HG03039 (cell line): ENCODE measurements at regions not wholly inside any gene's neighbourhood (a gene's known extent, or its start where the extent isn't known, plus 50 kb on each side); places are given as distances from the start of the nearest gene placed in this dataset.
"Not testable (repeated sequence)": the region's sequence is repeated elsewhere in the genome, so short reads cannot be mapped to it uniquely, and the experiment has no call there.

Experiments used
- ATAC-seq: cut with Tn5 transposase; IDR thresholded peaks from one replicate; pipeline ENCODE4 v1.9.1; 2021; ENCODE audit warnings: mild to moderate bottlenecking, moderate library complexity; ENCODE audit not compliant: unreplicated experiment

DNA sequence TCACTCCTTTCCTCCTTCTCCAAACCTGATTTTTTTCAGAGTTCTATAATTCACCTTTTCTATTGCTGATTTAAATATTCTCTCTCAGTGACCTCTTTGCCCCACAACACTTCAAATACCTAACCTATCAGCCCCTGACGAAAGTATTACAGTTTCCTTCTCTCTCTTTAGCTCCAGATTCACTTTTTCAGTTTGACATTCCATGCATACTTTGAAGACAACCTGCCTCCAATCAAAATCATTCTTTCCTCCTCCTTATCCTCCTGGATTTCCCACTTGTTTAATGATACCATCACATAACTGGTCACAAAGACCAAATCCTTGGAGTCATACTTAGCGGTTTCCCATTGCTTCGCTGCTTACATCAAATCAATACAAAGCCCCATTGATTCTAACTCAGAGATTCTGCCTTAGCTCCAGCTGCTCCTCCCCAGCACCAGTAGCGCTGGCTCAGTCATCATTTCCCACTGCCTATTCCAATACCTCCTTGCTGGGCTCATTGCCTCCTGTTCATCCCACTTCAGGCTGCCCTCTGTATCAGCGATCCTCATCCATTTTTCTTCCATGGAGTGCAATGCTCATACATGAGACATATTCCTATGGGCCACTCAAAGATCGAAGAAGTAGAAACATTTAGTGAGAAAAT, 240.1 kb downstream of the ZNF92 start:
- ATAC-seq, result not testable (repeated sequence)

DNA sequence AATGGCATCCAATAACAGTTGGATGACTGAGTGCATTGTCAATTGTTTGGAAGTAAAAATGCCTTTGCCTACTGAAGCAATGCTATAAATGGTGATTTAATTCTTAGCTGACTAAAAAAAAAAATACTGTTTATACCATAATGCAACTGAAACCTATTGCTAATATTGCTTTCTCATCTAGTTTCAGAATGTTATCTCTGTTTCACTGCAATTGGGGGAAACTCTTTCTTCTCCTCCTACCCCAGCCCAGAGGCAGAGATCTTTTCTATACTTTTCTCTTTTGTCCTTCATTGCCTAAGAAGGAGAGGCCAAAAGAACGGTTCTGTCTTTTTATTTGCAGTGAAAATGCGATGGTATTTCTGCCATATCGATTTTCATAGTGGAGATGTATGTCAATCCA, 242.5 kb downstream of the ZNF92 start:
- not testable (repeated sequence) for ATAC-seq

DNA sequence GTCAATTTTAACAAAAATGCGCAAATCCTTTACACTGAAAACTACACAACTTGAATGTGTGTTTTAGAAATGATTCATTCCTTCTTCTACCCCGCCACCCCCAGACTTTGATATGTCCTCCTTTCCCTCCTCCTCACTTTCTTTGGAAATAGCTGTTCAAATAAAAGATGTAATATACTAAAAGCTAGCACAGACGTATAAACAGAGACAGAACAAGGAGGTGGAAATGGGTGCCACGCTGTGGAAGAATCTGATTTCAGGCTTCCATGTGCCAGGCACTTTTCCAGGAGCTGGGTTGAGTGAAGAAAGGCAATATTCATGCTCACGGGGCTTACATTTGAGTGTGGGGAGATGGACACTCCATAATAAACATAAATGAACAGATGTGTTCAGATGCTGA, 246.6 kb downstream of the ZNF92 start:
- not testable (repeated sequence) for ATAC-seq

DNA sequence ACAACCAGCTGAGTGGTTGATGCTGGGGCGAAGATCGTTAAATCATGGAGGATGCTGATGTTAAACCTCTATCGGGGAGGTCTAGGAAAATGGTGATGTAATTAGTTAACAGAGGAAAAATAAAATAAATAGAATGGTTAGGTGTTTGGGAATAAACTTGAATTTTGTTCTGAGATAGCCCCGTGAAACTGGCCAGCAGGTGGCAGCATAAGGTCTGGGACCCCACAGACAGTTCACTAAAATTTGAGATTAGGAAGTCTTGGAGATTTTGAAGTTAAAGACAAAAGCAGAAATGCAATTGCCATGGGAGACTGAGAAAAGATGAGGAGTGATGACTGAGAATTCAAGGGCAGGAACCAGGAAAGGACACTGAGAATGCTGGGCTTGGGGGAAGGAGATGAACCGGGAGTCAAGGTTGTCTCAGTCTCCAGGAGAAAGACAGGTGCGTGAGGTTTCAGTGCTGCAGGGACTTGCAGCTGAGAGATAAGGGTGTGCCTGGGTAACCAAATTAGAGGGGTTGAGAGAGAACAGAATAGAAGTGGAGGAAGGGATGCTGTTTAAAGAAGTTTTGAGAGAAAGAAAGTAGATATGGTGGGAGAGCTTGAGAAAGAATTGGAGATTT, 248.0 kb downstream of the ZNF92 start:
- not testable (repeated sequence) for ATAC-seq

DNA sequence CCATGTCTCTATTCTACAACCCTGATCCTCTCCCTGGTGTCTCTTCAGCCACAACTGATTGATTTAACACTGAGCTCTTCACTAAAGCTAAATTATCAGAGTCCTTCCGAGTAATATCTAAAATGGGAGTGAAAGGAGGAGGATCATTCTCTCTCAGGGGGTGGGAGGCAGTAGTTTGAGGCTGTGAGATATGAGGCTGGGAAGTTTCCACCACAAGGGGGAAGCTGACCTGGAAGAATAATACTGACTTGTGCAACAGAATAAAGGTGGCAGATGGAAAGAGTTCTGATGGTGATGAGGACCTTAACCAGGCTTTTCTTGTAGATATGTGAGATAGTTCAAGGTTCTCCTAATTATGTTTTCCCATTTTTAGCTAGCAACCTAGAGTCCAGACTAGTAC, 241.6 kb upstream of the VKORC1L1 start:
- ATAC-seq, result not testable (repeated sequence)

DNA sequence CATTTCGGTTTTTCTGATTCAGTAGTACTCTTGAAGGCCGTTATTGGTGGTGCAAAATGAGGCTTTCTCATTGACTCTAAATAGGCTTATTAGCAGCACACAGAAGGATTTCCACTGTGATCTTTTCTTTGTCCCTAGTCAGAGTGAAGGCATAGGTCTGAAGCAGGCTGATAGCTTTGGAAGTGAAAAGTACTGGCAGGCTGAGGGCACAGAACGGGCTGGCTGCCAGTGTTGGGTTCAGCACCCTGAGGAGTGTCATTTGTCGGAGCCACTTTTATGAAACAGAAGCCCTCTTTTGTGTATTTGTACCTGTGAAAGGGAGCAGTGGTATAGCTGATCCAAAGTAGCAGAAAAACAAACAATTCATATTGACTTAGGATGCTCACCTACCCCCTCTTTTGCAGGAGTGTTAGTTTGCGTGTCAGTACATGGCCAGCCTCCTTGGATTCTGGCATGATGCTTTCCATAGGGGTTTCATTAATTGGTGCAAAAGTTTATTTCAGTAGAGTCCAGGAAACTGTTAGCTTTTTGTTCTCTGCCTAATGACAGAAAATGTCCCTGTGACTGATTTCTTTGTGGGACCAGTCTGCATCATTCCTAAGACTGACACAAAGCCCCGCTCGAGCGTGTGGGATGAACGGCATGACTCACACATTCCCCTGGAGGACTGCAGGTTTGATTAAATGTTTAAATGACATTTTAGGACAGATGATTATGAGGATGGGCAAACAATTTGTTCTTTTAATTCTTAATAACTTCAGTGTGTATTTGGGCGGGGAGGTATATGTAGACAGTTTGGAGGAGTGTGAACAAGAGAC, 239.1 kb upstream of the VKORC1L1 start:
- not testable (repeated sequence) for ATAC-seq

DNA sequence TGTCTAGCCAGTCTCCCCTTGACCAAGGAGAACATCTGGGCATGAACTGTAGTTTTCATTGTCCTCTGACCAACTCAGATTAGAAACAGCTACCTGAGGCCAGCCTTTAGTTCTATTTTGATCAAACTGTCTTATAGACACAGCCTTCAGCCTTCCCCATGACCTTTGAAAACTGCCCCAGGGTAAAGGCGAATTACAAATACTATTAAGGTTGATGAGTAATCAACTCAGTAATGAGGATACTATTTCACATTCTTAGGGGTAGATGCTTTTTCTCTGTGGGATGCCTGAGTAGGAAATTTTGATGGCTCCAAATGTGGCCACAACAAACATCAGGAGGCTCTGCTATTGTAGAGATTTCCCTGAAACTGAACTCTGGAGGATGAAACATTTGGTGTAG, 234.0 kb upstream of the VKORC1L1 start:
- not testable (repeated sequence) for ATAC-seq

DNA sequence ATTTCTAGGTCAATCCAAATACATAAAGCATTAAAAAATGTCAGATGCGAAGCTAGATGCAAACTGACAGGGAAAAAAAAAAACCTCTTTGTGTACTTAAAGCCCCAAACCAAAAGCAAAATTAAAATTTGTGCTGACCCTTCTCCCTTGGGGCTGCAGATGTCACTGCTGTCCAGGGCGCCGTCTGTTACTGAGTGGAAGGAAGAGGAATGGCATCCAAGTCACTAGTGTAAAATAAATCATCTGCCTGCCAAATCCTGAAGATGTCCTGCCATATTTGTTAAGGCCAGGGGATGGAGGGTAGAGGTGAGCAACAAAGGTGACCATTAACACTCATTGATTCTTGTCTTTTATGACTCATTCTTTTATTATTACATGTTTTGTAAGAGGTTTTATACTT, 233.2 kb upstream of the VKORC1L1 start:
- not testable (repeated sequence) for ATAC-seq

DNA sequence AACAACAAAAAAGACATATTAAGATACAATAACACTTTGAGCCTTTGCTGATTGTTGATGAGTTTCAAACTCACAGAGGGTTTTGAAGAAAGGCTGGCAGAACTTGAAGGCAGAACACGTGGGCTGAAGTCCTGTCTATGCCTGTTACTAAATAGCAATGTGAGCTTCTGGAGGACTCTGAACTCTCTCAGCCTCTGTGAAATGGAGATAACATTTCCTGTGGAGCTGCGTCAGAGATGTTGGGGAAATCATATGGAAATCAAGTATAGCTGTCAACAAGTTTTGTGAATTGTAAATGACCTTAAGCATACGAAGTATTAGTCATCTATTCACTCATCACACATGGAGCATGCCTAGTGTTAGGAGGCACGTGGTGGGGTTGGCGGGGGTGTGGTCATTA, 229.4 kb upstream of the VKORC1L1 start:
- not testable (repeated sequence) for ATAC-seq

DNA sequence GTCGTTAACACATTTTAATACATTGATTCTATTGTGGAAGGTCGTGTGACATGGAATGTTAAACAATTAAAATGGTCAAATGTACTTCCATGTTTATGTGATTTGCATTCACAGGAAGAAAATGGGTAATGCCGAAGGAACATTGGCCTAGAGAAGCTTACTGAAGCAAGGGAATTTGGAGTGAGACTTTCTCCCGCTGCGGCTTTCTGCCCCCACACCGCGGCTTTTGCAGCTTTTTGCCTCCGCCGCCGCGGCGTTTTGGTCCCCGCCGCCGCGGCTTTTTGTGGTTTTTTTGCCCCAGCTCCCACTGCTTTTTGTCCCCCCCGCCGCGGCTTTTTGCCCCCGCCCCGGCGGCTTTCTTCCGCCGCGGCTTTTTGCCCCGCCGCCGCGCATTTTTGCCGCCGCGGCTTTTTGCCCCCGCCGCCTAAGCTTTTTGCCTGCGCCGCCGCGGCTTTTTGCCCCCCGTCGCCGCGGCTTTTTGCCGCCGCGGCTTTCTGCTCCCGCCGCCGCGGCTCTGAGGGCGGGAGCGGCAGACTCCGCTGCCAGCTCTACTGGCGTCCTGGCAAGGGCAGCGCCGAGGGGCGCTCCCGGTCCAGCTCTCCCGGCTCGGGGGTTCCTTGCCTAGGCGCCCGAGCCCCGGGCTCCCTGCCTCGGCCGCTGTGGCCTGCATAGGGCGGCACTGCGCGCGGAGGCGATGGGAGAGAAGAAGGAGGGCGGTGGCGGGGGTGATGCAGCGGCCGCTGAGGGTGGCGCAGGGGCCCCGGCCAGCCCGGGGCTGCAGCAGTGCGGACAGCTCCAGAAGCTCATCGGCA, 225.5 kb upstream of the VKORC1L1 start:
- ATAC-seq, result not testable (repeated sequence)

DNA sequence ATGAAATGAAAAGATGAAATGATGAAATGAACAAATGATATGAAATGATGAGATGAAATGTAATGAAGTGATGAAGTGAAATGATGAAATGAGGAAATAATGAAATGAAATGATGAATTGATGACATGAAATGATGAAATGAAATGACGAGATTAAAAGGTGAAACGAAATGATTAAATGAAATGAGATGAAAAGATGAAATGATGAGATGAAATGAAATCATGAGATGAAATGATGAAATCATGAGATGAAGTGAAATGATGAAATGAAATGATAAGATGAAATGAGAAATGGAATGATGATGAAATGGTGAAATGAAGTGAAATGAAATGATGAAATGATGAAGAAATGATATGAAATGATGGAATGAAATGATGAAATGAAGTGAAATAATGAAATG, 221.7 kb upstream of the VKORC1L1 start:
- ATAC-seq, result not testable (repeated sequence)

DNA sequence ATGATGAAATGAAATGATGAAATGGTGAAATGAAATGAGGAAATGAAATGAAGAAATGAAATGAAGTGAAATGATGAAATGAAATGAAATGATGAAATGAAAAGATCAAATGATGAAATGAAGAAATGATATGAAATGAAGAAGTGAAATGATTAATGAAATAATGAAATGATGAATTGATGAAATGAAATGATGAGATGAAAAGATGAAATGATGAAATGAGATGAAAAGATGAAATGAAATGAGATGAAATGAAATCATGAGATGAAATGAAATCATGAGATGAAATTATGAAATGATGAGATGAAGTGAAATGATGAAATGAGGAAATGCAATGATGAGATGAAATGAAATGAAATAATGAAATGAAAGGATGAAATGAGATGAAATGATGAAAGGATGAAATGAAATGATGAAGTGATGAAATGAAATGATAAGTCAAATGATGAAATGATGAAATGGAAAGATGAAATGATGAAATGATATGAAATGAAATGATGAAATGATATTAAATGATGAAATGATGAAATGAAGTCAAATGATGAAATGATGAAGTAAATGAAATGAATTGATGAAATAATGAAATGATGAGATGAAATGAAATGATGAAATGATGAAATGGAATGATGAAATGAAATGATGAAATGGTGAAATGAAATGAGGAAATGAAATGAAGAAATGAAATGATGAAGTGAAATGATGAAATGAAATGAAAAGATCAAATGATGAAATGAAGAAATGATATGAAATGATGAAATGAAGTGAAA, 220.9 kb upstream of the VKORC1L1 start:
- ATAC-seq, result not testable (repeated sequence)

DNA sequence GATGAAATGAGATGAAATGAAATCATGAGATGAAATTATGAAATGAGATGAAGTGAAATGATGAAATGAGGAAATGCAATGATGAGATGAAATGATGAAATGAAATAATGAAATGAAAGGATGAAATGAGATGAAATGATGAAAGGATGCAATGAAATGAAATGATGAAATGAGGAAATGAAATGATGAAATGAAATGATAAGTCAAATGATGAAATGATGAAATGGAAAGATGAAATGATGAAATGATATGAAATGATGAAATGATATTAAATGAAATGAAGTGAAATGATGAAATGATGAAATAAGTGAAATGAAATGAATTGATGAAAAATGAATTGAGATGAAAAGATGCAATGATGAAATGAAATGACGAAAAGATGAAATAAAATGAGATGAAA, 220.2 kb upstream of the VKORC1L1 start:
- not testable (repeated sequence) for ATAC-seq

DNA sequence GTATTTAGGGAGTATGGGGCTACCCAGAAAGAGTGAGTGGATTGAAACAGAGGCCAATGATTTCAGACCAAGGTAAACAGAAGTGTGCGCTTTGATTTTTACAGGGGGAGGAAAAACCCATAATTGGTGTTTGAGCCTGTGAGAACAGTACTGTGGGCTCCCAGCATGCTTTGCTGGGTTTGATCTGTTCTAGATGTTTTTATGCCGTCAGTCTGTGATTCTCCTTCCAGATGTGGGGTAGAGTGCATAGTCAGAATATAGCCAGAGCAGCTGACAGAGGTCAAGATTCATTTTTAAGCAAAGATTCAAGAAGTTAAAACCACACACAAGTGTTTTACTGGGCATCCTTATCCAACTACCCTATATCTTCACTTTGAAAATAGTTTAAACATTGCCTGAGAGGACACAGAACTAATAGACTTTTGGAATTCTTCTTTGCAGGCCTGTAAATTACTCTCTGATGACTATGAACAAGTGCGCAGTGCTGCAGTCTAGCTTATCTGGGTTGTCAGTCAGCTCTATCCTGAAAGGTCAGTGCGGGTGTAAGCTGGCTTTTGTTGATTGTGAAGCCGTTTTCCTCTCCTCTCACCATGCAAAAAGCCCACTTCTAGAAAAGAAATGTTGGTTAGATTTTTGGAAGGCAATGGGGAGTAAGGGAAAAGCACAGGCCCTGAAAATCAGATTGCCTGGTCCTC, 216.2 kb upstream of the VKORC1L1 start:
- ATAC-seq, result not testable (repeated sequence)

DNA sequence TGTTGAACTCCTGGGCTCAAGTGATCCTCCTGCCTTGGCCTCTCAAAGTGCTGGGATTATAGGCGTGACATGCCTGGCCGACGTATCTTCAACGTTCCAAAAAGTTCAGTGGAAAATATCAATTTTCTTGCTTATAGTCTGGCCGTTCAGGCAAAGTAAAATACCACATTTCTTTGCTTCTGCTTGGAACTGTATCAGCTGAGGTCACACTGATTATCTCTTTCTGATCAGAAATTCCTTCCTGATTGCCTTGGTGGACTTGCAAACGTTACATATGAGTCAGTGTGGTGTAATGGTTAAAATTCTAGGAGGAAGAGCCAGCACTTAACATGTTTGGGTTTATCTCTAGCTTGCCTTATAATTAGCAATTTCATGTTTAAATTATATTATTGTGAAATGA, 189.5 kb upstream of the VKORC1L1 start:
- not testable (repeated sequence) for ATAC-seq

DNA sequence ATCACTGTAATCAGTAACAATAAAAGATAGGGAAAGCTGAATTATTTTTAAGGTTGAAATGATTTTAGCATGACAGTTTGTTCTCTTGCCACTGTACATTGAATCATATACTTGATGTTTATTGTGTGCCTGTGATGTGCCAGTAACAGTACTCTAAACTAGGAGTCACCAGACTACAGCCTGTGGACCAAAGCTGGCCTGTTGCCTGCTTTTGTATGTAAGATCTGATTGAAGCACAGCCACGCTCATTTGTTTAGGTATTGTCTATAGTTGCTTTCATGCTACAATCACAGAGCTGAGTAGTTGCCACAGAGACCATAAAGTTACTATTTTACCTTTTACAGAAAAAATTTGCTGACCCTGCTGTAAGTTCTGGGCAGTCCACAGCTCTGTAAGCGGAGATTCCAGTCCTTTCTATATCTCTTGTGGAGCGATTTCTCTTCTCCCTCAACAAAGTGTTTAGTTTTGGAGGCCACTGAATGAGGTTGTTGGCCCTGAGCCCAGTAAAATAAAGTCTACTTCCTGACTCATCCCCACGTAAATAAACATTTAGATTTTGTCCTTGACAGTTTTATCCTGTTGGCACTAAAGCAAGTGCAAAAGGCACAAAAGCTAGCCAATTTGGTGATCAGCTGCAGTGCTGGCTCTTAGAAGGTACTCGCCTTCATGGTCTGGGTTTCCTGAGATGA, 173.7 kb upstream of the VKORC1L1 start:
- not testable (repeated sequence) for ATAC-seq

DNA sequence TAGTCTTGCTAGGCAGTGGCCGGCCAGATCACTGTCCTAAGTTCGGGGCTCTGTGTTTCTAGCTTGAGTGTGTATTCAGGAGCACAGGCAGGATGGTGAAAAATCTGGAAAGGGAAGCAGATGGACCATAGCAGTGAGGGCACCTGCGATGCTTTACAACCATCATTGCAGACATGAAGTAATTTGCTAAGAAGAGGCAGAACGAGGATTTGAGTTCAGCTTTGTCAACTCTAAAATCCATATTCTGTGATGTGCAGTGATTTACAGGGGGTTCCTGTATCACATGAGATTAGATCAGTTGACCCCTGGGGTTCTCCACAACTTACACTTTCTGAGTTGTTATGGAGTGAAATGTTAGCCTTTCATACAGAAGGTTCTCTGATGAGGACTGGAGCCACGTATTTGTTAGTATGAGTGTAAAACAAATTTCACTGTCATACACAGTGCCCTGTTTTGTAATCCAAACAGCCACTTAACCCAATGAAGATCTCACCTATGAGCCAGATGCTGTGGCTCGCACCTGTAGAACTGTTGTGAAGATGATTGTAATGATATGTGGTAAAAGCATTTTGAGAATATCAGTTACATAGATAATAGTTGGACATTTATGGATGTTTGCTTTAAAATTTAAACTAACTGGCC, 173.0 kb upstream of the VKORC1L1 start:
- not testable (repeated sequence) for ATAC-seq

DNA sequence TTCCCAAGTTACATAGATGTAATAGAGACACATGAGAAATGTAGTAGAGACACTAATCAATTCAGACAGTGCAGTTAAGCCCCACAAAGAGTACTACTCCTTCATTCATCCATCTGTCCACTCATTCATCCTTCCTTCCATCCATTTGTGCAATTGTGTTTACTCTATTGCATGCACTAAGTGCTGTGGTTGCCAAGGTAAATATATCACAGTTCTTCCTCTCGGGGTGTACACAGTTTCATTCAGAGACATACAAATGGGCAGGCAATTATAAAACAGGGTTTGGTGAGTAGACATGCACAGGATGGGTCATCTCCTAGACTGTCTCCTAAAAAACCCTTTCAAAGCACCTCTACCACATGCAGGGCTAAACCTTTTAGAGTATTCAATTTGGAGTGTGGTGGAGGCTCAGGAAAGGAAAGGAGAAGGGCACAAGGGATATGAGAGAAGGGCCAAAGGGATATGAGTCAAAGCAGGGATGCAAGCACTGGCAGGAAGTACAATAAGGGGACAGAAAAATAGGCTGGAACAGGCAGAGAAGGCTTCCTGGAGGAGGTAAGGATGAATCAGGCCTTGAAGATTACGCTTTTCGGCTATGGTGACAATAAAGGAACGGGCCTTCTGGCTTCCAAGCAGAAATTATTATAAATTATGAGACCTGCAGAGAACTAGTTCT, 153.6 kb upstream of the VKORC1L1 start:
- not testable (repeated sequence) for ATAC-seq
